ENCODE measurements at regions not wholly inside any gene's neighbourhood (a gene's known extent, or its start where the extent isn't known, plus 50 kb on each side); places are given as distances from the start of the nearest gene placed in this dataset.
A peak's percentile ranks its signal among the peaks of the same experiment; 100 is the strongest.

- TF ChIP-seq CTCF (conservative IDR thresholded peaks at IDR 0.05; ENCODE audit: low read length), result no peak
- TF ChIP-seq EZH2phosphoT487 (IDR thresholded peaks at IDR 0.05; ENCODE audit: borderline replicate concordance), result no peak
- no peaks in the 10 kb centered on the region for H4K20me1 ChIP-seq (ENCODE audit: insufficient read depth, low read length, poor library complexity, severe bottlenecking)
Measured at GRCh38 chr1:244291236-244292201, 160.2 kb downstream of the ADSS2 start.

GRCh38 chr1:244294599-244295224 is 157.0 kb downstream of the ADSS2 start:
- no peak overlapping the region for H3K4me3 ChIP-seq (ENCODE audit: low read length, poor library complexity, severe bottlenecking)
- no peaks in the 10 kb centered on the region for H3K9me3 ChIP-seq (ENCODE audit: insufficient read depth, low read depth, low read length)
- H3K4me1 ChIP-seq (ENCODE audit: insufficient read depth, low read length, poor library complexity, severe bottlenecking), result peaks cover 10% of the 10 kb centered on the region
- H3K4me2 ChIP-seq (ENCODE audit: low read depth, low read length, poor library complexity, severe bottlenecking), result no peak overlapping the region
- no peak overlapping the region for H3K9ac ChIP-seq (ENCODE audit: low read depth, low read length, poor library complexity, severe bottlenecking)
- TF ChIP-seq EZH2phosphoT487 (IDR thresholded peaks at IDR 0.05; ENCODE audit: borderline replicate concordance) (no peak), CTCF (conservative IDR thresholded peaks at IDR 0.05; ENCODE audit: low read length) (no peak)
- H4K20me1 ChIP-seq (ENCODE audit: insufficient read depth, low read length, poor library complexity, severe bottlenecking), result no peaks in the 10 kb centered on the region
- H2AFZ ChIP-seq (ENCODE audit: low read length), result no peak overlapping the region
- no peaks in the 10 kb centered on the region for H3F3A ChIP-seq (ENCODE audit: low read depth)
- no peaks in the 10 kb centered on the region for H3K9me2 ChIP-seq (replicated peaks; ENCODE audit: low read depth, low read length)
- H3K79me2 ChIP-seq (ENCODE audit: insufficient read depth, low read length), result no peaks in the 10 kb centered on the region
- H3K36me3 ChIP-seq (ENCODE audit: insufficient read depth, low read length), result no peaks in the 10 kb centered on the region
- H3K27me3 ChIP-seq (ENCODE audit: insufficient read depth, low read length, poor library complexity, severe bottlenecking), result no peaks in the 10 kb centered on the region

More at GRCh38 chr1:244291236-244292201, 160.2 kb downstream of the ADSS2 start:
- Histone ChIP-seq H3F3A (ENCODE audit: low read depth) (no peaks in the 10 kb centered on the region), H3K79me2 (ENCODE audit: insufficient read depth, low read length) (no peaks in the 10 kb centered on the region), H3K36me3 (ENCODE audit: insufficient read depth, low read length) (no peaks in the 10 kb centered on the region), H3K4me2 (ENCODE audit: low read depth, low read length, poor library complexity, severe bottlenecking) (peak overlapping the region; percentile 34), H3K9ac (ENCODE audit: low read depth, low read length, poor library complexity, severe bottlenecking) (no peak overlapping the region), H3K27me3 (ENCODE audit: insufficient read depth, low read length, poor library complexity, severe bottlenecking) (no peaks in the 10 kb centered on the region), H3K4me3 (ENCODE audit: low read length, poor library complexity, severe bottlenecking) (no peak overlapping the region), H2AFZ (ENCODE audit: low read length) (no peak overlapping the region), H3K9me3 (ENCODE audit: insufficient read depth, low read depth, low read length) (no peaks in the 10 kb centered on the region), H3K4me1 (ENCODE audit: insufficient read depth, low read length, poor library complexity, severe bottlenecking) (peaks cover 6% of the 10 kb centered on the region), H3K9me2 (replicated peaks; ENCODE audit: low read depth, low read length) (no peaks in the 10 kb centered on the region)

- Histone ChIP-seq H3K4me2 (ENCODE audit: low read depth, low read length, poor library complexity, severe bottlenecking) (no peak overlapping the region), H3K4me1 (ENCODE audit: insufficient read depth, low read length, poor library complexity, severe bottlenecking) (peaks cover 10% of the 10 kb centered on the region), H4K20me1 (ENCODE audit: insufficient read depth, low read length, poor library complexity, severe bottlenecking) (no peaks in the 10 kb centered on the region), H3K9me2 (replicated peaks; ENCODE audit: low read depth, low read length) (no peaks in the 10 kb centered on the region), H2AFZ (ENCODE audit: low read length) (no peak overlapping the region), H3K9ac (ENCODE audit: low read depth, low read length, poor library complexity, severe bottlenecking) (no peak overlapping the region), H3K9me3 (ENCODE audit: insufficient read depth, low read depth, low read length) (no peaks in the 10 kb centered on the region), H3K79me2 (ENCODE audit: insufficient read depth, low read length) (no peaks in the 10 kb centered on the region), H3K4me3 (ENCODE audit: low read length, poor library complexity, severe bottlenecking) (no peak overlapping the region), H3K36me3 (ENCODE audit: insufficient read depth, low read length) (no peaks in the 10 kb centered on the region), H3K27me3 (ENCODE audit: insufficient read depth, low read length, poor library complexity, severe bottlenecking) (no peaks in the 10 kb centered on the region), H3F3A (ENCODE audit: low read depth) (no peaks in the 10 kb centered on the region)
- TF ChIP-seq CTCF (conservative IDR thresholded peaks at IDR 0.05; ENCODE audit: low read length) (no peak), EZH2phosphoT487 (IDR thresholded peaks at IDR 0.05; ENCODE audit: borderline replicate concordance) (no peak)
Measured at GRCh38 chr1:244296003-244296402, 155.7 kb downstream of the ADSS2 start.

All from Loucy (cell line).